ENCODE measurements at regions not wholly inside any gene's neighbourhood (a gene's known extent, or its start where the extent isn't known, plus 50 kb on each side); places are given as distances from the start of the nearest gene placed in this dataset.

GRCh38 chr3:124131158-124131557 is 139.2 kb upstream of the ROPN1 start:
- Histone ChIP-seq H3K4me3 (ENCODE audit: low read depth, low read length) (no peak overlapping the region), H3K27me3 (ENCODE audit: control insufficient read depth, insufficient read depth, low read length) (no peaks in the 10 kb centered on the region), H3K9me3 (ENCODE audit: control insufficient read depth, insufficient read depth, low read length) (no peaks in the 10 kb centered on the region), H3K36me3 (ENCODE audit: control insufficient read depth, insufficient read depth, low read length) (no peaks in the 10 kb centered on the region), H3K27ac (ENCODE audit: low read depth, low read length) (no peak overlapping the region), H3K4me1 (ENCODE audit: control insufficient read depth, insufficient read depth, low read length) (peaks cover 8% of the 10 kb centered on the region)
- DNase-seq (ENCODE audit: low read depth in 4 of 6, low spot score in 6 of 6): no peak

DNA sequence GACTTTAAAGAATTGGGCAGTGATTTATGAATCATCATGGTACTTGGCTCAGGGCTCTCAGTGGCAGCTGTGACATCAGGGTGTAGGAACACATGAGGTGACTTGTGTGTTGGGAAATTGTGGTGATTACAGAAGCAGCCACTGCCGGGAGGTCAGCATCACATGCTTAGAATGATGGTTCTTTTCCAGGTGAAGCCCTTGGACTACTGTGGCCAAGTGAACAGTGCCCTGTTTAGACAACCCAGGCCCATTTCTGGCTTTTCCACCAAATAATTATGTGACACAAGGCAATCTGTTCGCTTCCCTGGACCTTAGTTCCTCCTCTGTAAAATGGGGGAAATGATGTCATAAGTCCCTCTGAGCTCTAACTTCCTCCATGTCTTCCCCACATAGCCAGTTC is 139.7 kb upstream of the ROPN1 start:
- no peak for DNase-seq (ENCODE audit: low read depth in 4 of 6, low spot score in 6 of 6)
- Histone ChIP-seq H3K27me3 (ENCODE audit: control insufficient read depth, insufficient read depth, low read length) (no peaks in the 10 kb centered on the region), H3K9me3 (ENCODE audit: control insufficient read depth, insufficient read depth, low read length) (no peaks in the 10 kb centered on the region), H3K4me1 (ENCODE audit: control insufficient read depth, insufficient read depth, low read length) (peaks cover 8% of the 10 kb centered on the region), H3K4me3 (ENCODE audit: low read depth, low read length) (no peak overlapping the region), H3K27ac (ENCODE audit: low read depth, low read length) (no peak overlapping the region), H3K36me3 (ENCODE audit: control insufficient read depth, insufficient read depth, low read length) (no peaks in the 10 kb centered on the region)
- WGBS (ENCODE audit: insufficient coverage): 57% methylated on average over 1 of the region's 2 CpGs

- no peaks in the 10 kb centered on the region for H3K36me3 ChIP-seq (ENCODE audit: control insufficient read depth, insufficient read depth, low read length)
- no peaks in the 10 kb centered on the region for H3K27me3 ChIP-seq (ENCODE audit: control insufficient read depth, insufficient read depth, low read length)
- no peak overlapping the region for H3K27ac ChIP-seq (ENCODE audit: low read depth, low read length)
- no peaks in the 10 kb centered on the region for H3K9me3 ChIP-seq (ENCODE audit: control insufficient read depth, insufficient read depth, low read length)
- H3K4me3 ChIP-seq (ENCODE audit: low read depth, low read length): no peak overlapping the region
- 63% methylated on average over 1 of the region's 2 CpGs for WGBS (ENCODE audit: insufficient coverage)
- H3K4me1 ChIP-seq (ENCODE audit: control insufficient read depth, insufficient read depth, low read length): peaks cover 8% of the 10 kb centered on the region
- no peak for DNase-seq (ENCODE audit: low read depth in 4 of 6, low spot score in 6 of 6)
Measured at GRCh38 chr3:124132813-124133212, 140.9 kb upstream of the ROPN1 start.

- 57% methylated on average over 3 of the region's 6 CpGs for WGBS (ENCODE audit: insufficient coverage)
- Histone ChIP-seq H3K9me3 (ENCODE audit: control insufficient read depth, insufficient read depth, low read length) (no peaks in the 10 kb centered on the region), H3K4me1 (ENCODE audit: control insufficient read depth, insufficient read depth, low read length) (peaks cover 8% of the 10 kb centered on the region), H3K27me3 (ENCODE audit: control insufficient read depth, insufficient read depth, low read length) (no peaks in the 10 kb centered on the region), H3K36me3 (ENCODE audit: control insufficient read depth, insufficient read depth, low read length) (no peaks in the 10 kb centered on the region), H3K27ac (ENCODE audit: low read depth, low read length) (no peak overlapping the region), H3K4me3 (ENCODE audit: low read depth, low read length) (no peak overlapping the region)
- DNase-seq (ENCODE audit: low read depth in 4 of 6, low spot score in 6 of 6): no peak
Measured at GRCh38 chr3:124133366-124133940, 141.5 kb upstream of the ROPN1 start.

DNA sequence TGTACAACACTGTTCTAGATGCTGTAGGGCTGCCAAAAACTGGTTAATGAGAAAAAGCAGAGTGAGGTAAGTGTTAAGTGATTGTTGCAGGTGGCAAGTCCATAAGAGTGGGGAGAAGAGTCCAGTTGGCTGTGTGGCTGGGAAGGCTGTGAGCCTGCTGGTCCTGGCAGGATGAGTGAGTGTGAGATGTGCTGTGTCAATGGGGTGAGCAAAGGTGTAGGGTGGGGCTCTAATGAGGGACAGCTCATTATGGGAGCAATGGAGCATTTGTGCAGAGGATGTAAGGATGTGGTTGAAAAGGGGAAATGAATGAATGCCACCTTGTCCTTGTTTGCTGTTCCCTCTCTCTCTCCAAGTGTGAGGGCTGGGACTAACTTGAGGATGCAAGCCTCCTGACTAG is 145.3 kb upstream of the ROPN1 start:
- Histone ChIP-seq H3K4me1 (ENCODE audit: control insufficient read depth, insufficient read depth, low read length) (peaks cover 7% of the 10 kb centered on the region), H3K4me3 (ENCODE audit: low read depth, low read length) (no peak overlapping the region), H3K27me3 (ENCODE audit: control insufficient read depth, insufficient read depth, low read length) (no peaks in the 10 kb centered on the region), H3K27ac (ENCODE audit: low read depth, low read length) (no peak overlapping the region), H3K36me3 (ENCODE audit: control insufficient read depth, insufficient read depth, low read length) (no peaks in the 10 kb centered on the region), H3K9me3 (ENCODE audit: control insufficient read depth, insufficient read depth, low read length) (no peaks in the 10 kb centered on the region)
- no peak for DNase-seq (ENCODE audit: low read depth in 4 of 6, low spot score in 6 of 6)

- Histone ChIP-seq H3K36me3 (ENCODE audit: control insufficient read depth, insufficient read depth, low read length) (no peaks in the 10 kb centered on the region), H3K4me1 (ENCODE audit: control insufficient read depth, insufficient read depth, low read length) (peaks cover 3% of the 10 kb centered on the region), H3K27ac (ENCODE audit: low read depth, low read length) (no peak overlapping the region), H3K9me3 (ENCODE audit: control insufficient read depth, insufficient read depth, low read length) (no peaks in the 10 kb centered on the region), H3K4me3 (ENCODE audit: low read depth, low read length) (no peak overlapping the region), H3K27me3 (ENCODE audit: control insufficient read depth, insufficient read depth, low read length) (no peaks in the 10 kb centered on the region)
- DNase-seq (ENCODE audit: low read depth in 4 of 6, low spot score in 6 of 6): no peak
Measured at GRCh38 chr3:124138148-124138547, 146.2 kb upstream of the ROPN1 start.

DNA sequence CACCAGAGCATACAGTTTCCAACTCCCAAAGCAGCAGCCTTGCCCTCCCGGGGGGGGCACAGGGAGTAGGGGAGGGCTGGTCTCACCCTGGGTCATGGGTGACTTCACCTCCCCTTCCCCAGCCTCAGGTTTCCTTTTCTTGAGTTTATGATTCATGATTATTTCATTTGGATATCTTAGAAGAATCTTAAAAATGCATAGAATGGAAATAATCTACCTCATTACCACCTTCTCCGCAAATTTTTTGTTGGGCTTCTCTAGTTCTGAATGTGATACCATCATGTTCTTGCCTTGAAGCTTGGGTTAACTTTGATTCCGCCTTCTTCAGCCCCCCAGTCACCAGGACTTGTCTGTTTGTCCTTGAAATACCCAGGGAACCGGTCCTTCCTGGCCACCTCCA is 148.8 kb upstream of the ROPN1 start:
- H3K27me3 ChIP-seq (ENCODE audit: control insufficient read depth, insufficient read depth, low read length): no peaks in the 10 kb centered on the region
- DNase-seq (ENCODE audit: low read depth in 4 of 6, low spot score in 6 of 6): no peak
- no peak overlapping the region for H3K4me3 ChIP-seq (ENCODE audit: low read depth, low read length)
- no peaks in the 10 kb centered on the region for H3K36me3 ChIP-seq (ENCODE audit: control insufficient read depth, insufficient read depth, low read length)
- H3K9me3 ChIP-seq (ENCODE audit: control insufficient read depth, insufficient read depth, low read length): no peaks in the 10 kb centered on the region
- H3K4me1 ChIP-seq (ENCODE audit: control insufficient read depth, insufficient read depth, low read length): peaks cover 3% of the 10 kb centered on the region
- no peak overlapping the region for H3K27ac ChIP-seq (ENCODE audit: low read depth, low read length)
- WGBS (ENCODE audit: insufficient coverage): 91% methylated on average over 2 of the region's 4 CpGs

DNA sequence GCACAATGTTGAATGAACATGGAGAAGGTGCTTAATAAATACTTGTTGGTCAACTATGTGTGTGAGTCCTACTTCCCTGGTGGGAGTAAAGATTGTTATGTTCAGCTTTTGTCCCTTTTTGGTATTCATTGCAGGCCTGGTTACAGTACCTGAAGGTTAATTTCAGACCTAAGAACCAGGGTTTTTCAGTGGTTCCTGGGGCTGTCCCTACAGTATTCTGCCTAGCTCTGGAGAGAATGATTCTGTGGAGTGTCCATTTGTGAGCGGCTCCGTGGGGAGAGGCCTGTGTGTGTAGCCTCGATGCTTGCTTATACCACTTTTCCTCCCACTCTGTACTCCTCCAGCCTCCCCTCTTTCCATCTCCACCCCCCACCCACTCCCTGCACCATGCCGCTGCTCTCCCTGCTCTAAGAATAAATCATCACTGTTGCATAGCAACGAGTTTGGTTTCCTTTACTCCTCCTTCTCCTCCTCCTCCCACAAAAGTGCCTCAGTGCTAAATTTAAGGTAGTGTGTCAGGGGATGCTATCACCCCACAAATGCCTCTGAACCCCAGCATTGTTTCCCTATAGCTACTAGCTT is 150.6 kb upstream of the ROPN1 start:
- no peaks in the 10 kb centered on the region for H3K27me3 ChIP-seq (ENCODE audit: control insufficient read depth, insufficient read depth, low read length)
- 33% methylated on average over 1 of the region's 5 CpGs for WGBS (ENCODE audit: insufficient coverage)
- peak in 2 of 6 donors; percentile 59 to 68 for DNase-seq (ENCODE audit: low read depth in 4 of 6, low spot score in 6 of 6)
- H3K9me3 ChIP-seq (ENCODE audit: control insufficient read depth, insufficient read depth, low read length): no peaks in the 10 kb centered on the region
- no peak overlapping the region for H3K4me3 ChIP-seq (ENCODE audit: low read depth, low read length)
- H3K4me1 ChIP-seq (ENCODE audit: control insufficient read depth, insufficient read depth, low read length): peaks cover 3% of the 10 kb centered on the region
- H3K36me3 ChIP-seq (ENCODE audit: control insufficient read depth, insufficient read depth, low read length): no peaks in the 10 kb centered on the region
- H3K27ac ChIP-seq (ENCODE audit: low read depth, low read length): no peak overlapping the region

DNA sequence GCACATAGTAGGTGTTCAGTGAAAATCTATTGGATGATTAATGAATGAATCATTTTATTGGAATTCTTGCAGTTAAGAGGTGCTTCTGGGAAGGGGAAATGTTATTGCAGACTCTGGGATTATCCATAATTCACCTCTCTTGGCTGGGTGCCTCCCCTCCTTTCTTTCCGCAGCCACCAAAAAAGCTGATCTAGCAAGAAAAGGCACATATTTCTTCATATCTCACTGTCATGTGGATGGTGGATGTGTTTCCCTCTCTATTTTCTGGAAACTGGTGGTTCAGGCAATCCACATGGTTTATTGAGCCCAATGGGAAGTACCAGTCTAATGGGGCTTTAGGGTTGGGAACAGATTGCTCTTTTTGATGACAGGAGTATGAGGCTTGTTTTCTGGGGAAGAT is 151.1 kb upstream of the ROPN1 start:
- WGBS (ENCODE audit: insufficient coverage): no CpG with 5 or more reads among the region's 1 CpG
- DNase-seq (ENCODE audit: low read depth in 4 of 6, low spot score in 6 of 6): no peak
- no peaks in the 10 kb centered on the region for H3K36me3 ChIP-seq (ENCODE audit: control insufficient read depth, insufficient read depth, low read length)
- no peak overlapping the region for H3K4me3 ChIP-seq (ENCODE audit: low read depth, low read length)
- peaks cover 3% of the 10 kb centered on the region for H3K4me1 ChIP-seq (ENCODE audit: control insufficient read depth, insufficient read depth, low read length)
- no peaks in the 10 kb centered on the region for H3K27me3 ChIP-seq (ENCODE audit: control insufficient read depth, insufficient read depth, low read length)
- no peak overlapping the region for H3K27ac ChIP-seq (ENCODE audit: low read depth, low read length)
- no peaks in the 10 kb centered on the region for H3K9me3 ChIP-seq (ENCODE audit: control insufficient read depth, insufficient read depth, low read length)

DNA sequence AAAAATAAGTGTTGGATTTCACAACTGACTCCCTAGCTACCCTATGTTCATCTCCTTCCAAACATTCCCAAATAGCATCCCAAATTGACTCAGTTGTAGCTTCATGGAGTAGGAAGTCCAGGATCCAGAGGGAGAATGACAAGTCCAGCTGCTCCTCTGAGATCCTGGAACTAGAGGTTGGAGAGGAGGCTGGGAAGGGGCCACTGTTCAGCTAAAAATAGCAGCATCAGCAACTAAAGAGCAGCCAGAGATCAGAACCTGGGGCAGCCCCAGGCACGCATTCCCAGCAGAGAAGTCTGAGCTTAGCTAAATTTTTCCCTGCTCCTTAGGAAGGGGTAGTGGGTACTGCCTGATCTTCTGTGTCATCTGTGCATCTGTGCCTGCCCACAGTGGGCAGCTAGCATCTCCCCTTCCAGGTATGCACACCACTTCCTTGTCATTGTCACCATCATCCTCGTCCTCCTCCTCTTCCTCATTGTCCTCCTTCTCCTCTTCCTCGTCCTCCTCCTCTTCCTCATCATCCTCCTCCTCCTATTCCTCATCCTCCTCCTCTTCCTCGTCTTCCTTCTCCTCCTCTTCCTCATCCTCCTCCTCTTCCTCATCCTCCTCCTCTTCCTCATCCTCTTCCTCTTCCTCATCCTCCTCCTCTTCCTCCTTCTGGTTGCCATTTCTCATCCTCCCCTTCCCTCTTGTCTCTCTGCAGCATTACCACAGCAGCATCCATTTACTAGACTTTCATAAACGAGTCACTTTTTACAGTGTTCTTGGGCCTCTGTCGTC is 152.3 kb upstream of the ROPN1 start:
- no peak overlapping the region for H3K27ac ChIP-seq (ENCODE audit: low read depth, low read length)
- H3K4me1 ChIP-seq (ENCODE audit: control insufficient read depth, insufficient read depth, low read length): peaks cover 3% of the 10 kb centered on the region
- WGBS (ENCODE audit: insufficient coverage): 70% methylated on average over 4 of the region's 6 CpGs
- H3K9me3 ChIP-seq (ENCODE audit: control insufficient read depth, insufficient read depth, low read length): no peaks in the 10 kb centered on the region
- no peak overlapping the region for H3K4me3 ChIP-seq (ENCODE audit: low read depth, low read length)
- no peaks in the 10 kb centered on the region for H3K36me3 ChIP-seq (ENCODE audit: control insufficient read depth, insufficient read depth, low read length)
- DNase-seq (ENCODE audit: low read depth in 4 of 6, low spot score in 6 of 6): no peak
- no peaks in the 10 kb centered on the region for H3K27me3 ChIP-seq (ENCODE audit: control insufficient read depth, insufficient read depth, low read length)
